ENCODE measurements at regions not wholly inside any gene's neighbourhood (a gene's known extent, or its start where the extent isn't known, plus 50 kb on each side); places are given as distances from the start of the nearest gene placed in this dataset.
A peak's percentile ranks its signal among the peaks of the same experiment; 100 is the strongest.

GRCh38 chr2:12663306-12664037 is 53.3 kb upstream of the TRIB2 start:
- DNase-seq (ENCODE audit: low read depth in 2 of 2) = peak in 1 of 2 donors; percentile 52

GRCh38 chr2:12665334-12665733 is 51.4 kb upstream of the TRIB2 start:
- DNase-seq (ENCODE audit: low read depth in 2 of 2) = peak; percentile 45 to 94

DNA sequence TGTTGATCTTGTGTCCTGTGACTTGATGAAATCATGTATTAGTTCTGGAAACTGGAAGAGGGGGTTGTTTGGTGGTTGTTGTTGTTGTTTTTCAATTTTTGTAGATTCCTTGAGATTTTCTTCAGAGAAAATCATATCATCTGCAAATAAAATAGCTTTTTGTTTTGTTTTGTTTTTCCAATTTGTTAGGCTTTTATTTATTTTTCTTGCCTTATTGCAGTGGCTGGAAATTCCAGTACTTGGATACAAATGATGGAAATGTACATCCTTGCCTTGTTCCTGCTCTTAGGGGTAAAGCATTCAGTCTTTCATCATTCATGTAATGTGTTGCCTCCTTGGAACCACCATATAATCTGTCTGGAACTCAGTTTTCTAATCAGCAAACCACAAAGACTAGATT is 50.3 kb upstream of the TRIB2 start:
- DNase-seq (ENCODE audit: low read depth in 2 of 2) = no peak

All from dermis microvascular lymphatic vessel endothelial cell (primary cell).